ENCODE measurements at regions not wholly inside any gene's neighbourhood (a gene's known extent, or its start where the extent isn't known, plus 50 kb on each side); places are given as distances from the start of the nearest gene placed in this dataset.

GRCh38 chr4:100953616-100954015 is 393.7 kb downstream of the PPP3CA start:
- TF ChIP-seq GATA2 (IDR thresholded peaks at IDR 0.05; ENCODE audit: low read depth, low read length) (no peak), GATA3 (IDR thresholded peaks at IDR 0.05; ENCODE audit: low read depth, low read length) (no peak)

All from SH-SY5Y (cell line).